Naive thymus-derived CD8-positive, alpha-beta T cell (primary cell): ENCODE measurements at regions not wholly inside any gene's neighbourhood (a gene's known extent, or its start where the extent isn't known, plus 50 kb on each side); places are given as distances from the start of the nearest gene placed in this dataset.

ENCODE experiments used
- ATAC-seq, 2 donors: fragments of 150-1000 bp; cut with Tn5 transposase in 1 of 2; sonication (Bioruptor Pico), chemical (Tn5 transposase) in 1 of 2; 1 replicate in 1 of 2; 2 replicates in 1 of 2; pipeline ENCODE4 v1.10.0; 2021; ENCODE audit warnings: mild to moderate bottlenecking in 2 of 2, moderate library complexity in 2 of 2
- POLR2A ChIA-PET: fragments of 350-600 bp; sonication (Branson Sonifier 250); formaldehyde crosslinking; loops from one replicate; lab custom pipeline; 2021; ENCODE audit warnings: antibody characterized with exemption; lab: Charles Lee
- DNase-seq, 10 donors: peaks; one replicate each; pipeline versions ENCODE4 v3.0.0 to v3.0.0-alpha.2; 2020 to 2022
- H3K27ac Mint-ChIP-seq, 10 donors: one replicate each; pipeline ENCODE4 v1.8.0; 2020 to 2022; ENCODE audit warnings: mild to moderate bottlenecking in 10 of 10, mixed read lengths in 10 of 10, moderate library complexity in 4 of 10, inconsistent platforms in 1 of 10
- H3K27me3 Mint-ChIP-seq, 5 donors: one replicate each; pipeline ENCODE4 v1.8.0; 2021 to 2022; ENCODE audit warnings: mixed read lengths in 5 of 5
- H3K36me3 Mint-ChIP-seq, 3 donors: one replicate each; pipeline ENCODE4 v1.8.0; 2020 to 2022; ENCODE audit warnings: mixed read lengths in 3 of 3, mild to moderate bottlenecking in 2 of 3, inconsistent platforms in 1 of 3
- H3K4me1 Mint-ChIP-seq, 4 donors: one replicate each; pipeline ENCODE4 v1.8.0; 2021 to 2022; ENCODE audit warnings: mixed read lengths in 4 of 4
- H3K4me3 Mint-ChIP-seq, 10 donors: one replicate each; pipeline ENCODE4 v1.8.0; 2020 to 2022; ENCODE audit warnings: mild to moderate bottlenecking in 10 of 10, mixed read lengths in 10 of 10, moderate library complexity in 6 of 10, inconsistent platforms in 1 of 10
- H3K9me3 Mint-ChIP-seq, 9 donors: one replicate each; pipeline ENCODE4 v1.8.0; 2020 to 2022; ENCODE audit warnings: mixed read lengths in 9 of 9, mild to moderate bottlenecking in 3 of 9, inconsistent platforms in 1 of 9, moderate library complexity in 1 of 9

- ATAC-seq, result no peak
- Mint-ChIP-seq H3K4me3 (no peak overlapping the region), H3K27me3 (peaks cover 17 to 37% (median 23%) of the 10 kb centered on the region in 5 donors), H3K4me1 (no peaks in the 10 kb centered on the region), H3K36me3 (peaks cover 0 to 12% (median 0%) of the 10 kb centered on the region in 3 donors), H3K27ac (no peak overlapping the region), H3K9me3 (peaks cover 0 to 24% (median 5%) of the 10 kb centered on the region in 9 donors)
- POLR2A ChIA-PET, result no interaction called here
- no peak for DNase-seq
These were observed 51.9 kb upstream of the GNB4 start for GRCh38 chr3:179503152-179503551.

- H3K36me3 Mint-ChIP-seq, result peaks cover 0 to 11% (median 0%) of the 10 kb centered on the region in 3 donors
- H3K4me1 Mint-ChIP-seq, result no peaks in the 10 kb centered on the region
- peaks cover 17 to 37% (median 23%) of the 10 kb centered on the region in 5 donors for H3K27me3 Mint-ChIP-seq
- H3K27ac Mint-ChIP-seq, result no peak overlapping the region
- H3K9me3 Mint-ChIP-seq, result peaks cover 0 to 23% (median 4%) of the 10 kb centered on the region in 9 donors
- POLR2A ChIA-PET, result no interaction called here
- H3K4me3 Mint-ChIP-seq, result no peak overlapping the region
- ATAC-seq (no peak), DNase-seq (no peak)
These were observed 52.4 kb upstream of the GNB4 start for GRCh38 chr3:179503640-179504039.

- Mint-ChIP-seq H3K36me3 (peaks cover 0 to 11% (median 0%) of the 10 kb centered on the region in 3 donors), H3K27ac (no peak overlapping the region)
These were observed 53.1 kb upstream of the GNB4 start for GRCh38 chr3:179504371-179504770.

GRCh38 chr3:179505534-179505933, 54.3 kb upstream of the GNB4 start:
- no peak for ATAC-seq
- H3K4me1 Mint-ChIP-seq, result no peaks in the 10 kb centered on the region

More at GRCh38 chr3:179504371-179504770, 53.1 kb upstream of the GNB4 start:
- H3K9me3 Mint-ChIP-seq, result peaks cover 0 to 21% (median 3%) of the 10 kb centered on the region in 9 donors
- POLR2A ChIA-PET, result no interaction called here
- H3K27me3 Mint-ChIP-seq, result peaks cover 17 to 37% (median 23%) of the 10 kb centered on the region in 5 donors
- no peaks in the 10 kb centered on the region for H3K4me1 Mint-ChIP-seq
- no peak overlapping the region for H3K4me3 Mint-ChIP-seq
- DNase-seq (no peak), ATAC-seq (no peak)

GRCh38 chr3:179506792-179507191, 55.5 kb upstream of the GNB4 start:
- Mint-ChIP-seq H3K27ac (peak overlapping the region in 1 of 10 donors; percentile 1), H3K4me3 (no peak overlapping the region), H3K9me3 (peaks cover 0 to 1% (median 0%) of the 10 kb centered on the region in 9 donors), H3K4me1 (no peaks in the 10 kb centered on the region), H3K27me3 (peaks cover 17 to 46% (median 21%) of the 10 kb centered on the region in 5 donors), H3K36me3 (peaks cover 0 to 1% (median 0%) of the 10 kb centered on the region in 3 donors)
- POLR2A ChIA-PET, result no interaction called here
- ATAC-seq (no peak), DNase-seq (no peak)

More at GRCh38 chr3:179505534-179505933, 54.3 kb upstream of the GNB4 start:
- Mint-ChIP-seq H3K4me3 (no peak overlapping the region), H3K27me3 (peaks cover 17 to 37% (median 23%) of the 10 kb centered on the region in 5 donors), H3K9me3 (peaks cover 0 to 9% (median 3%) of the 10 kb centered on the region in 9 donors), H3K36me3 (peaks cover 0 to 5% (median 0%) of the 10 kb centered on the region in 3 donors), H3K27ac (no peak overlapping the region)
- no peak for DNase-seq
- POLR2A ChIA-PET, result no interaction called here

- no peak overlapping the region for H3K4me3 Mint-ChIP-seq
- ATAC-seq, result no peak
- DNase-seq, result no peak
- H3K27ac Mint-ChIP-seq, result no peak overlapping the region
- no peaks in the 10 kb centered on the region for H3K36me3 Mint-ChIP-seq
- POLR2A ChIA-PET, result no interaction called here
- H3K9me3 Mint-ChIP-seq, result peaks cover 0 to 2% (median 0%) of the 10 kb centered on the region in 9 donors
- no peaks in the 10 kb centered on the region for H3K4me1 Mint-ChIP-seq
- H3K27me3 Mint-ChIP-seq, result peaks cover 17 to 43% (median 21%) of the 10 kb centered on the region in 5 donors
These were observed 53.0 kb upstream of the ACTL6A start for GRCh38 chr3:179509701-179510100.

- H3K36me3 Mint-ChIP-seq, result no peaks in the 10 kb centered on the region
- DNase-seq (no peak), ATAC-seq (no peak)
- peaks cover 13 to 35% (median 20%) of the 10 kb centered on the region in 5 donors for H3K27me3 Mint-ChIP-seq
- peaks cover 0 to 5% (median 0%) of the 10 kb centered on the region in 9 donors for H3K9me3 Mint-ChIP-seq
- no peak overlapping the region for H3K27ac Mint-ChIP-seq
- POLR2A ChIA-PET, result no interaction called here
- no peak overlapping the region for H3K4me3 Mint-ChIP-seq
- H3K4me1 Mint-ChIP-seq, result no peaks in the 10 kb centered on the region
These were observed 52.2 kb upstream of the ACTL6A start for GRCh38 chr3:179510496-179510895.

- Mint-ChIP-seq H3K4me1 (no peaks in the 10 kb centered on the region), H3K36me3 (peaks cover 0 to 4% (median 0%) of the 10 kb centered on the region in 3 donors), H3K27ac (no peak overlapping the region), H3K9me3 (peaks cover 0 to 19% (median 7%) of the 10 kb centered on the region in 9 donors), H3K4me3 (no peak overlapping the region), H3K27me3 (peaks cover 5 to 16% (median 10%) of the 10 kb centered on the region in 5 donors)
- no peak for DNase-seq
- POLR2A ChIA-PET, result no interaction called here
- ATAC-seq, result no peak
These were observed 50.3 kb upstream of the ACTL6A start for GRCh38 chr3:179512378-179512777.
